ENCODE measurements at regions not wholly inside any gene's neighbourhood (a gene's known extent, or its start where the extent isn't known, plus 50 kb on each side); places are given as distances from the start of the nearest gene placed in this dataset.
"Not testable (repeated sequence)": the region's sequence is repeated elsewhere in the genome, so short reads cannot be mapped to it uniquely, and the experiment has no call there.

- TF ChIP-seq CTCF (IDR thresholded peaks at IDR 0.05; ENCODE audit: insufficient read depth, low read depth, low read length) = no peak
- no peak for DNase-seq (ENCODE audit: low read depth)
- no peak overlapping the region for H3K4me3 ChIP-seq (ENCODE audit: low read depth, low read length)
Observed at GRCh38 chr16:54985156-54985555, 54.5 kb downstream of the IRX5 start.

- no peak for TF ChIP-seq CTCF (IDR thresholded peaks at IDR 0.05; ENCODE audit: insufficient read depth, low read depth, low read length)
- no peak overlapping the region for H3K4me3 ChIP-seq (ENCODE audit: low read depth, low read length)
- DNase-seq (ENCODE audit: low read depth) = no peak
Observed at GRCh38 chr16:54985668-54986067, 55.0 kb downstream of the IRX5 start.

GRCh38 chr16:54986409-54986808 is 55.7 kb downstream of the IRX5 start:
- TF ChIP-seq CTCF (IDR thresholded peaks at IDR 0.05; ENCODE audit: insufficient read depth, low read depth, low read length) = no peak
- DNase-seq (ENCODE audit: low read depth) = no peak
- no peak overlapping the region for H3K4me3 ChIP-seq (ENCODE audit: low read depth, low read length)

DNA sequence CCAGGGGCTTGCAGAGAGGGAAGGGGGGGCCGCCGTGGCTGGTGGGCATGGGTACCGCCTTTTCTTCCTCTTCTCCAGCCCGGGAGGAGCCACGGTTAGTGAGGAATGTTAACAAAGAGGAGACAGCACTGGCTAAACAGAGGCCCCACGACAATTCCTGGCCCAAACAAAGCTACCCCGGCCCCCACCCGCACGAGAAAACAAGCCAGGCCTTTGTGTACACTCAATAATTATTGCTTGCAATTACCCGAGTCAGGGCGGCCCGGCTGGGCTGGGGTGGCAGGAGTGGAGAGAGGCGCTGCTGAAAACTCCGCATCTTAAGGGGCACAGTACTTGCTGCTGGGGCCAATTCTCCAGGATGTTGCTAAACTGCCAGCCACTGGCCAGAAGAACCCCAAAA is 56.4 kb downstream of the IRX5 start:
- no peak for TF ChIP-seq CTCF (IDR thresholded peaks at IDR 0.05; ENCODE audit: insufficient read depth, low read depth, low read length)
- no peak overlapping the region for H3K4me3 ChIP-seq (ENCODE audit: low read depth, low read length)

GRCh38 chr16:54991525-54991924 is 60.9 kb downstream of the IRX5 start:
- H3K4me3 ChIP-seq (ENCODE audit: low read depth, low read length) = no peak overlapping the region
- no peak for TF ChIP-seq CTCF (IDR thresholded peaks at IDR 0.05; ENCODE audit: insufficient read depth, low read depth, low read length)
- DNase-seq (ENCODE audit: low read depth) = no peak

More for the DNA sequence above, 56.4 kb downstream of the IRX5 start:
- no peak for DNase-seq (ENCODE audit: low read depth)

DNA sequence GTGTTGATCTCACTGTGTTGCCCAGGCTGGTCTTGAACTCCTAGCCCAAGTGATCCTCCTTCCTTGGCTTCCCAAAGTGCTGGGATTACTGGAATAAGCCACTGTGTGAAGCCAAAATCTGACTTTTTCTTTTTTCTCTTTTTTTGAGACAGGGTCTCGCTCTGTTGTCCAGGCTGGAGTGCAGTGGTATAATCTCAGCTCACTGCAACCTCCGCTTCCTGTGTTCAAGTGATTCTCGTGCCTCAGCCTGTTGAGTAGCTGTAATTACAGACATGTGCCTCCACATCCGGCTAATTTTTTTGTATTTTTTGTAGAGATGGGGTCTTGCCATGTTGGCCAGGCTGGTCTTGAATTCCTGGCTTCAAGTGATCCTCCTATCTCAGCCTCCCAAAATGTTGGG is 61.3 kb downstream of the IRX5 start:
- H3K4me3 ChIP-seq (ENCODE audit: low read depth, low read length); DNase-seq (ENCODE audit: low read depth): not testable (repeated sequence)

GRCh38 chr16:54993106-54993895 is 62.6 kb downstream of the IRX5 start:
- no peak for DNase-seq (ENCODE audit: low read depth)
- H3K4me3 ChIP-seq (ENCODE audit: low read depth, low read length) = no peak overlapping the region
- TF ChIP-seq CTCF (IDR thresholded peaks at IDR 0.05; ENCODE audit: insufficient read depth, low read depth, low read length) = no peak

All from fibroblast of villous mesenchyme (primary cell).